LoVo (cell line): ENCODE measurements at regions not wholly inside any gene's neighbourhood (a gene's known extent, or its start where the extent isn't known, plus 50 kb on each side); places are given as distances from the start of the nearest gene placed in this dataset.

ENCODE experiments used
- DNase-seq: peaks from one replicate; pipeline ENCODE4 v3.0.0-alpha.2; 2016; ENCODE audit warnings: low spot score

- no peak for DNase-seq
Observed at GRCh38 chr17:79218825-79219200, 144.2 kb downstream of the ENGASE start.

- DNase-seq: no peak
Observed at GRCh38 chr17:79218175-79218824, 143.7 kb downstream of the ENGASE start.

- no peak for DNase-seq
Observed at GRCh38 chr17:79217473-79218135, 143.0 kb downstream of the ENGASE start.

- DNase-seq: no peak
Observed at GRCh38 chr17:79216826-79217225, 142.2 kb downstream of the ENGASE start.

- no peak for DNase-seq
Observed at GRCh38 chr17:79216391-79216790, 141.8 kb downstream of the ENGASE start.

GRCh38 chr17:79215631-79216030 is 141.0 kb downstream of the ENGASE start:
- no peak for DNase-seq

GRCh38 chr17:79214940-79215604 is 140.4 kb downstream of the ENGASE start:
- DNase-seq: no peak

- DNase-seq: no peak
Observed at GRCh38 chr17:79214459-79214858, 139.8 kb downstream of the ENGASE start.

- no peak for DNase-seq
Observed at GRCh38 chr17:79213305-79213704, 138.7 kb downstream of the ENGASE start.

GRCh38 chr17:79212149-79213087 is 137.8 kb downstream of the ENGASE start:
- no peak for DNase-seq

GRCh38 chr17:79211061-79211770 is 136.6 kb downstream of the ENGASE start:
- no peak for DNase-seq

GRCh38 chr17:79210638-79211037 is 136.0 kb downstream of the ENGASE start:
- DNase-seq: no peak

- DNase-seq: no peak
Observed at GRCh38 chr17:79207960-79208359, 133.3 kb downstream of the ENGASE start.

GRCh38 chr17:79205688-79206205 is 131.1 kb downstream of the ENGASE start:
- no peak for DNase-seq

GRCh38 chr17:79204261-79204660 is 129.6 kb downstream of the ENGASE start:
- DNase-seq: no peak

GRCh38 chr17:79203657-79204056 is 129.0 kb downstream of the ENGASE start:
- DNase-seq: no peak

- no peak for DNase-seq
Observed at GRCh38 chr17:79203016-79203415, 128.4 kb downstream of the ENGASE start.

GRCh38 chr17:79202480-79202879 is 127.9 kb downstream of the ENGASE start:
- DNase-seq: no peak

- peak; percentile 26 for DNase-seq
Observed at GRCh38 chr17:79201536-79202227, 127.1 kb downstream of the ENGASE start.

- DNase-seq: no peak
Observed at GRCh38 chr17:79201119-79201518, 126.5 kb downstream of the ENGASE start.

- no peak for DNase-seq
Observed at GRCh38 chr17:79196913-79197312, 122.3 kb downstream of the ENGASE start.
